Neural progenitor cell (in vitro differentiated cells): ENCODE measurements at regions not wholly inside any gene's neighbourhood (a gene's known extent, or its start where the extent isn't known, plus 50 kb on each side); places are given as distances from the start of the nearest gene placed in this dataset.
A peak's percentile ranks its signal among the peaks of the same experiment; 100 is the strongest.

ENCODE experiments used
- DNase-seq: peaks from one replicate; pipeline ENCODE4 v3.0.0-alpha.2; 2016; ENCODE audit warnings: low spot score
- H2AFZ ChIP-seq: fragments of 200-600 bp; sonication (generic); replicated peaks from 2 replicates; pipeline ENCODE4 v1.6.1; 2016; ENCODE audit warnings: antibody characterized with exemption
- H3F3A ChIP-seq: fragments of 200-600 bp; sonication (generic); 2 replicates; pipeline ENCODE4 v1.6.1; 2016; ENCODE audit warnings: antibody characterized with exemption, low read depth
- H3K27ac ChIP-seq: fragments of 200-600 bp; sonication (generic); 2 replicates; pipeline ENCODE4 v1.5.1; 2016; ENCODE audit warnings: mild to moderate bottlenecking
- H3K27me3 ChIP-seq: fragments of 200-600 bp; sonication (generic); 2 replicates; pipeline ENCODE4 v1.6.1; 2016; ENCODE audit warnings: mild to moderate bottlenecking, moderate library complexity
- H3K36me3 ChIP-seq: fragments of 200-600 bp; sonication (generic); 2 replicates; pipeline ENCODE4 v1.5.1; 2016
- H3K4me1 ChIP-seq: fragments of 200-600 bp; sonication (generic); 2 replicates; pipeline ENCODE4 v1.6.1; 2016; ENCODE audit warnings: mixed run types
- H3K4me2 ChIP-seq: fragments of 200-600 bp; sonication (generic); 2 replicates; pipeline ENCODE4 v1.6.1; 2016
- H3K4me3 ChIP-seq: fragments of 200-600 bp; sonication (generic); 2 replicates; pipeline ENCODE4 v1.5.1; 2016
- H3K79me2 ChIP-seq: fragments of 200-600 bp; sonication (generic); 2 replicates; pipeline ENCODE4 v1.6.1; 2016; ENCODE audit warnings: low read depth
- H3K9ac ChIP-seq: fragments of 200-600 bp; sonication (generic); 2 replicates; pipeline ENCODE4 v1.6.1; 2016
- H3K9me3 ChIP-seq: fragments of 200-600 bp; sonication (generic); 2 replicates; pipeline ENCODE4 v1.5.1; 2016; ENCODE audit warnings: low read depth
- H4K20me1 ChIP-seq: fragments of 200-600 bp; sonication (generic); 2 replicates; pipeline ENCODE4 v1.6.1; 2016; ENCODE audit warnings: low read depth
- H3K27ac Mint-ChIP-seq: 3 replicates; pipeline ENCODE4 v1.8.0; 2021; ENCODE audit warnings: mixed read lengths
- H3K27me3 Mint-ChIP-seq: 2 replicates; pipeline ENCODE4 v1.8.0; 2022; ENCODE audit warnings: low read depth, mild to moderate bottlenecking, inconsistent platforms, moderate library complexity, mixed read lengths; ENCODE audit not compliant: insufficient read depth
- H3K36me3 Mint-ChIP-seq: 3 replicates; pipeline ENCODE4 v1.8.0; 2021; ENCODE audit warnings: mixed read lengths
- H3K4me1 Mint-ChIP-seq: 3 replicates; pipeline ENCODE4 v1.8.0; 2021; ENCODE audit warnings: mixed read lengths
- H3K4me3 Mint-ChIP-seq: 3 replicates; pipeline ENCODE4 v1.8.0; 2021; ENCODE audit warnings: mild to moderate bottlenecking, moderate library complexity, mixed read lengths
- H3K9me3 Mint-ChIP-seq: 3 replicates; pipeline ENCODE4 v1.8.0; 2020; ENCODE audit warnings: mixed read lengths
- EZH2 ChIP-seq: fragments of 200-600 bp; sonication (generic); IDR thresholded peaks from 2 replicates; pipeline ENCODE4 v1.6.1; 2017; ENCODE audit warnings: antibody characterized with exemption, mild to moderate bottlenecking, moderate library complexity
- EZH2phosphoT487 ChIP-seq: fragments of 200-600 bp; sonication (generic); IDR thresholded peaks from 2 replicates; pipeline ENCODE4 v1.6.1; 2017; ENCODE audit warnings: antibody characterized with exemption
- TF ChIP-seq, protein P1 (sequence below): fragments of 200-600 bp; sonication (generic); IDR thresholded peaks from 2 replicates; pipeline ENCODE4 v1.5.1; 2017; ENCODE audit warnings: antibody characterized with exemption, mild to moderate bottlenecking

DNA sequence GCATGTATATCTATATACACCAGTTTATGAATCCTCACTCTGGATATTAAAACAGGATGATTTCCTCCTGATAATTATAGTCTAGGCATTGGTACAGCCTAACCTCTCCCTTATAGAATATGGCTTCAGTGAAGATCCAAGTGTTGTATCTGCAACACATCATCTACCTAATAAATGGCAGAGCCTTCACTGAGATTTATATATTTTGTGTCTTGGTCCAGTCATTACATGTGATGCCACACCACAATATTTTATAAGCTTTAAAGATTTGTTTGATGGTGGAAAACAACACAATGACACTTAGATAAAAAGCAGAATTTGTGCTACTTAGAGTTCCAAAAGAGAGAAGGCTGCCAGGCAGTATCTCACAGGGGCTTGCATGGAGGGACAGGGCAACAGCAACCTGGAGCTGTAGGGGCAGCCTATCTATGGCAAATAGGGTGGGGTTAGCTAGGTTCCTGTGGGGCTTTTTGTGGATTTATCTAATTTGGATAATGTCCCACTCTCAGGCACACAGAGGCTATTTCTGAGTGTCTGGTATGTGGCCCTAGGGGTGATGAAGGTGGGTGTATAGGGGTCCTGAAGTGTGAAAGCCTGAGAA is 1736.7 kb upstream of the PRR20A start:
- Mint-ChIP-seq H3K9me3 (no peaks in the 10 kb centered on the region), H3K27me3 (peaks cover 2% of the 10 kb centered on the region), H3K36me3 (no peaks in the 10 kb centered on the region), H3K4me1 (no peaks in the 10 kb centered on the region), H3K27ac (no peak overlapping the region), H3K4me3 (no peak overlapping the region)
- no peaks in the 10 kb centered on the region for H4K20me1 ChIP-seq
- no peaks in the 10 kb centered on the region for H3K36me3 ChIP-seq
- H3K27me3 ChIP-seq: no peaks in the 10 kb centered on the region
- H3K4me1 ChIP-seq: no peaks in the 10 kb centered on the region
- H3K9me3 ChIP-seq: no peaks in the 10 kb centered on the region
- no peak overlapping the region for H3K4me2 ChIP-seq
- no peaks in the 10 kb centered on the region for H3F3A ChIP-seq
- TF ChIP-seq EZH2phosphoT487: no peak
- TF ChIP-seq, protein P1, sequence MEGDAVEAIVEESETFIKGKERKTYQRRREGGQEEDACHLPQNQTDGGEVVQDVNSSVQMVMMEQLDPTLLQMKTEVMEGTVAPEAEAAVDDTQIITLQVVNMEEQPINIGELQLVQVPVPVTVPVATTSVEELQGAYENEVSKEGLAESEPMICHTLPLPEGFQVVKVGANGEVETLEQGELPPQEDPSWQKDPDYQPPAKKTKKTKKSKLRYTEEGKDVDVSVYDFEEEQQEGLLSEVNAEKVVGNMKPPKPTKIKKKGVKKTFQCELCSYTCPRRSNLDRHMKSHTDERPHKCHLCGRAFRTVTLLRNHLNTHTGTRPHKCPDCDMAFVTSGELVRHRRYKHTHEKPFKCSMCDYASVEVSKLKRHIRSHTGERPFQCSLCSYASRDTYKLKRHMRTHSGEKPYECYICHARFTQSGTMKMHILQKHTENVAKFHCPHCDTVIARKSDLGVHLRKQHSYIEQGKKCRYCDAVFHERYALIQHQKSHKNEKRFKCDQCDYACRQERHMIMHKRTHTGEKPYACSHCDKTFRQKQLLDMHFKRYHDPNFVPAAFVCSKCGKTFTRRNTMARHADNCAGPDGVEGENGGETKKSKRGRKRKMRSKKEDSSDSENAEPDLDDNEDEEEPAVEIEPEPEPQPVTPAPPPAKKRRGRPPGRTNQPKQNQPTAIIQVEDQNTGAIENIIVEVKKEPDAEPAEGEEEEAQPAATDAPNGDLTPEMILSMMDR: no peak
- TF ChIP-seq EZH2: no peak
- H3K79me2 ChIP-seq: no peaks in the 10 kb centered on the region
- no peak overlapping the region for H3K9ac ChIP-seq
- H3K27ac ChIP-seq: no peak overlapping the region
- no peak overlapping the region for H3K4me3 ChIP-seq
- no peak overlapping the region for H2AFZ ChIP-seq
- no peak for DNase-seq

DNA sequence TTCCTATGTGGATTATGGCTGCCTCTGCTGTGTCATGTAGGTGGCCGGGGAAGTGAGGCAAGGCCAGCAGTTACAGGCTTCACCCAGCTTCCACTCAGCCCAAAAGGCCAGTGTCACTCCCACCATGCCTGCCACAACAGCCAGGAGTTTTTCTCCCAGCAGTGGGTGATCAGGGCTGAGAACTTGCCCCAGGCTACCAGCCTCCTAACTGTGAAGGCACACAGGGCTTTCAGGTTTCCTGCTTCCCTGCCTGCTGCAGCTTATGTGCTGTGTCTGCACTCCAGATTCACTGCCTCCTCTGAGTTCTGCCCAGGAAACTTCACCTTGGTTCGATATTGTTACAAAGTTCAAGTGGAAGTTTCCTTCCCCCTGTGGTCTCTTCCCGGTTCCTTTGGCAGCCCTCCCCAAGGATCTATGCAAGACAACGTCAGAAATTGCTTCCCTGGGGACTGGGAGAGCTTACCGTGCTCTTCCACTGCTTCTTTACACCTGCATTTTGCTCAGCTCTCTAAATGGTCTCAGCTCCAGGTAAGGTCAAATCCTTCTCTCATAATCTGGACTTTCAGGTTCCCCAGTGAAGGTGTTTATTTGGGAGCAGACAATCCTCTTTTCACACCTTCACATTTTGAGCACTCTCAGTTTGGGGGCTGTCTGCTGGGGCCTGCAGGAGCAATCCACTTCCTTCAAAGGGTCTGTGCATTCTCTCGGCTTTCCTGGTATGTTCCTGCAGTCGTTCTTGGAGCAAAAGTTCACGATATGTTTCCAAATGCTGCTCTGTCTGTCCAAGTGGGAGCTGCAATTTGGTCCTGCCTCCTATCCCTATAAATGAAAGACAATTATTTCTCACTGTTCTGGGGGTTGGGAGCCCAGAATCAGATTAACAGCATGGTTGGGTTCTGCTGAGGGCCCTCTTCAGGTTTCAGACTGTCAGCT is 1730.1 kb upstream of the PRR20A start:
- no peaks in the 10 kb centered on the region for H4K20me1 ChIP-seq
- H3K9ac ChIP-seq: no peak overlapping the region
- Mint-ChIP-seq H3K4me3 (no peak overlapping the region), H3K27me3 (no peaks in the 10 kb centered on the region), H3K36me3 (no peaks in the 10 kb centered on the region), H3K9me3 (no peaks in the 10 kb centered on the region), H3K27ac (no peak overlapping the region), H3K4me1 (peaks cover 8% of the 10 kb centered on the region)
- H3F3A ChIP-seq: no peaks in the 10 kb centered on the region
- peaks cover 7% of the 10 kb centered on the region for H3K4me1 ChIP-seq
- no peak overlapping the region for H3K4me2 ChIP-seq
- no peaks in the 10 kb centered on the region for H3K36me3 ChIP-seq
- no peak for DNase-seq
- no peaks in the 10 kb centered on the region for H3K79me2 ChIP-seq
- H3K9me3 ChIP-seq: no peaks in the 10 kb centered on the region
- H3K27ac ChIP-seq: no peak overlapping the region
- TF ChIP-seq EZH2 (no peak), EZH2phosphoT487 (no peak)
- TF ChIP-seq, protein P1: no peak
- no peak overlapping the region for H3K4me3 ChIP-seq
- H3K27me3 ChIP-seq: no peaks in the 10 kb centered on the region
- H2AFZ ChIP-seq: peak overlapping the region; percentile 58

DNA sequence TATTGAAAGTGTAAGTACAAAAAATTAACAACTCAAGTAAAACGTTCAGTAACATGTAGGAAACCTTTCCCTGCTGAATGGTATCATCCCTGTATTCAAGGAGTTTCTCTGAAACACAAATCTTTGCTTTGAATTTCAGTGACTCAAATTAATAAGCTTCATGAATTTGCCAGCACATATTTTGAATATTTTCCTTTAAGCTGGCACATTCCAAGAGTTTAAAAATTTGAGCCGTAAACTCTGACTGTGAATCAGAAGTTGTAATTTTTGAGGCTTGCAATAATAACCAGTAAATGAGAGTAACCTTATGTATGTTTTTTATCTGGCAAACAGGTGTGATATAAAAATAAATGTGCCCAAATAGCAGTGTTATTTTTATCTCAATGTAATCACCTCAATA is 1722.6 kb upstream of the PRR20A start:
- no peak for DNase-seq
- H3K27ac ChIP-seq: no peak overlapping the region
- H3K36me3 ChIP-seq: no peaks in the 10 kb centered on the region
- H3K4me1 ChIP-seq: peaks cover 16% of the 10 kb centered on the region
- Mint-ChIP-seq H3K27me3 (no peaks in the 10 kb centered on the region), H3K27ac (no peak overlapping the region), H3K4me1 (peaks cover 3% of the 10 kb centered on the region), H3K36me3 (no peaks in the 10 kb centered on the region), H3K4me3 (no peak overlapping the region), H3K9me3 (peaks cover 2% of the 10 kb centered on the region)
- H3K9ac ChIP-seq: no peak overlapping the region
- peaks cover 11% of the 10 kb centered on the region for H3F3A ChIP-seq
- TF ChIP-seq, protein P1: no peak
- TF ChIP-seq EZH2phosphoT487 (no peak), EZH2 (no peak)
- no peak overlapping the region for H3K4me2 ChIP-seq
- no peaks in the 10 kb centered on the region for H4K20me1 ChIP-seq
- no peaks in the 10 kb centered on the region for H3K79me2 ChIP-seq
- H2AFZ ChIP-seq: no peak overlapping the region
- no peaks in the 10 kb centered on the region for H3K27me3 ChIP-seq
- no peak overlapping the region for H3K4me3 ChIP-seq
- no peaks in the 10 kb centered on the region for H3K9me3 ChIP-seq
